SU-DHL-6 (cell line): ENCODE measurements at regions not wholly inside any gene's neighbourhood (a gene's known extent, or its start where the extent isn't known, plus 50 kb on each side); places are given as distances from the start of the nearest gene placed in this dataset.

Source experiments
- H2AFZ ChIP-seq: fragments of 200-600 bp; sonication (generic); 2 replicates; pipeline ENCODE4 v1.6.1; 2014; ENCODE audit warnings: low read depth, mild to moderate bottlenecking, moderate library complexity, mixed read lengths, antibody characterized with exemption, low read length; ENCODE audit not compliant: severe bottlenecking
- H3F3A ChIP-seq: fragments of 200-600 bp; shearing (Covaris generic); 2 replicates; pipeline ENCODE4 v1.6.0; 2016; ENCODE audit warnings: antibody characterized with exemption, mild to moderate bottlenecking; ENCODE audit not compliant: insufficient read depth
- H3K27ac ChIP-seq: fragments of 200-600 bp; sonication (generic); 2 replicates; pipeline ENCODE4 v1.5.1; 2016; ENCODE audit warnings: low read depth, mild to moderate bottlenecking, low read length, moderate library complexity, mixed read lengths
- H3K27me3 ChIP-seq: fragments of 200-600 bp; sonication (generic), shearing (Covaris generic); 2 replicates; pipeline ENCODE4 v1.6.0; 2014; ENCODE audit warnings: mild to moderate bottlenecking, low read length
- H3K36me3 ChIP-seq: fragments of 200-600 bp; sonication (generic); 2 replicates; pipeline ENCODE4 v1.6.1; 2014; ENCODE audit warnings: mild to moderate bottlenecking, low read length, mixed read lengths
- H3K4me2 ChIP-seq: fragments of 300-600, 200-600 bp; shearing (Covaris generic), sonication (generic); 2 replicates; pipeline ENCODE4 v1.6.0; 2014; ENCODE audit warnings: low read length, low read depth, mild to moderate bottlenecking; ENCODE audit not compliant: poor library complexity, severe bottlenecking
- H3K4me3 ChIP-seq: fragments of 200-600 bp; sonication (generic); 2 replicates; pipeline ENCODE4 v1.5.1; 2014; ENCODE audit warnings: antibody characterized with exemption, low read length, mild to moderate bottlenecking, mixed read lengths; ENCODE audit not compliant: insufficient read depth, poor library complexity, severe bottlenecking
- H3K79me2 ChIP-seq: fragments of 200-600 bp; sonication (generic); 2 replicates; pipeline ENCODE4 v1.6.1; 2014; ENCODE audit warnings: mild to moderate bottlenecking, low read length, moderate library complexity; ENCODE audit not compliant: insufficient read depth
- H3K9ac ChIP-seq: fragments of 200-600 bp; sonication (generic); 2 replicates; pipeline ENCODE4 v1.7.0; 2014; ENCODE audit warnings: mild to moderate bottlenecking, low read length
- H3K9me2 ChIP-seq: fragments of 200-600 bp; sonication (generic); replicated peaks from 2 replicates; pipeline ENCODE4 v1.6.1; 2014; ENCODE audit warnings: low read length; ENCODE audit not compliant: insufficient read depth
- H3K9me3 ChIP-seq: fragments of 200-600 bp; sonication (generic); 2 replicates; pipeline ENCODE4 v1.6.1; 2014; ENCODE audit warnings: low read length, mixed read lengths; ENCODE audit not compliant: insufficient read depth
- H4K20me1 ChIP-seq: fragments of 200-600 bp; sonication (generic); 2 replicates; pipeline ENCODE4 v1.6.1; 2014; ENCODE audit warnings: low read depth, mild to moderate bottlenecking, antibody characterized with exemption, low read length, moderate library complexity, mixed read lengths
- EZH2phosphoT487 ChIP-seq: fragments of 200-600 bp; sonication (generic), shearing (Covaris generic); conservative IDR thresholded peaks from 2 replicates; pipeline ENCODE4 v1.6.1; 2018; ENCODE audit warnings: mild to moderate bottlenecking, antibody characterized with exemption, low read length, moderate library complexity, mixed read lengths
- TF ChIP-seq, protein P1 (sequence below): fragments of 200-600 bp; sonication (generic); IDR thresholded peaks from one replicate; pipeline ENCODE4 v1.5.1; 2017; ENCODE audit warnings: antibody characterized with exemption, mild to moderate bottlenecking, low read length, moderate library complexity; ENCODE audit not compliant: insufficient read depth, poor library complexity, severe bottlenecking

DNA sequence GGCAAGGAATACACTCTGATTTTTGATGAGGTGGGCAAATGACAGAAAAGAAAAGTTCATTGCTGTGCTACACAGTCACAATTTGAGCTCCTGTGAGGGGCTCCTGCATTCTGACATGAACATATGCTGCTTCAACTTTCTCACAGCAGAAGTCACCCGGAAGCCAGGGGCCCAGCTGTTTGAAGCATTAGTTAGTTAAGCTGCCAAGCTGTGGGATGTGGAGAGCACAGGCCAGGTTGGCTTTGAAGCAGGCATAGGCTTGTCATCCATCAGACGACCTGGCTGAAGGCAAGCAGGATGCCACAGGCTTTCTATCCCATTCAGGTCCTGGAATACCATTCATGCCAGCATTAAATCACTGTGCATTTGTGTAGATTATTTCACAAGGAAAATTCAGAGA, 63.1 kb downstream of the MTNR1B start:
- Histone ChIP-seq H3K27me3 (no peaks in the 10 kb centered on the region), H3K79me2 (no peaks in the 10 kb centered on the region), H2AFZ (no peak overlapping the region), H3K4me3 (no peak overlapping the region), H3K9ac (no peak overlapping the region), H3K9me3 (no peaks in the 10 kb centered on the region), H3K36me3 (no peaks in the 10 kb centered on the region), H3K27ac (no peak overlapping the region), H3K9me2 (no peaks in the 10 kb centered on the region), H3K4me2 (no peak overlapping the region), H3F3A (no peaks in the 10 kb centered on the region), H4K20me1 (no peaks in the 10 kb centered on the region)
- no peak for TF ChIP-seq EZH2phosphoT487
- TF ChIP-seq, protein P1, sequence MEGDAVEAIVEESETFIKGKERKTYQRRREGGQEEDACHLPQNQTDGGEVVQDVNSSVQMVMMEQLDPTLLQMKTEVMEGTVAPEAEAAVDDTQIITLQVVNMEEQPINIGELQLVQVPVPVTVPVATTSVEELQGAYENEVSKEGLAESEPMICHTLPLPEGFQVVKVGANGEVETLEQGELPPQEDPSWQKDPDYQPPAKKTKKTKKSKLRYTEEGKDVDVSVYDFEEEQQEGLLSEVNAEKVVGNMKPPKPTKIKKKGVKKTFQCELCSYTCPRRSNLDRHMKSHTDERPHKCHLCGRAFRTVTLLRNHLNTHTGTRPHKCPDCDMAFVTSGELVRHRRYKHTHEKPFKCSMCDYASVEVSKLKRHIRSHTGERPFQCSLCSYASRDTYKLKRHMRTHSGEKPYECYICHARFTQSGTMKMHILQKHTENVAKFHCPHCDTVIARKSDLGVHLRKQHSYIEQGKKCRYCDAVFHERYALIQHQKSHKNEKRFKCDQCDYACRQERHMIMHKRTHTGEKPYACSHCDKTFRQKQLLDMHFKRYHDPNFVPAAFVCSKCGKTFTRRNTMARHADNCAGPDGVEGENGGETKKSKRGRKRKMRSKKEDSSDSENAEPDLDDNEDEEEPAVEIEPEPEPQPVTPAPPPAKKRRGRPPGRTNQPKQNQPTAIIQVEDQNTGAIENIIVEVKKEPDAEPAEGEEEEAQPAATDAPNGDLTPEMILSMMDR: no peak

GRCh38 chr11:93033093-93033492, 63.6 kb downstream of the MTNR1B start:
- no peaks in the 10 kb centered on the region for H4K20me1 ChIP-seq
- H3K9me3 ChIP-seq: no peaks in the 10 kb centered on the region
- no peak for TF ChIP-seq EZH2phosphoT487
- TF ChIP-seq, protein P1: no peak
- H3K79me2 ChIP-seq: no peaks in the 10 kb centered on the region
- no peak overlapping the region for H3K4me3 ChIP-seq
- H3K9me2 ChIP-seq: no peaks in the 10 kb centered on the region
- H3K27me3 ChIP-seq: no peaks in the 10 kb centered on the region
- no peak overlapping the region for H3K9ac ChIP-seq
- no peak overlapping the region for H3K27ac ChIP-seq
- no peaks in the 10 kb centered on the region for H3K36me3 ChIP-seq
- no peak overlapping the region for H2AFZ ChIP-seq
- H3F3A ChIP-seq: no peaks in the 10 kb centered on the region
- no peak overlapping the region for H3K4me2 ChIP-seq

- no peak overlapping the region for H3K27ac ChIP-seq
- no peaks in the 10 kb centered on the region for H3K9me2 ChIP-seq
- TF ChIP-seq EZH2phosphoT487: no peak
- TF ChIP-seq, protein P1: no peak
- H3K27me3 ChIP-seq: no peaks in the 10 kb centered on the region
- H3K9ac ChIP-seq: no peak overlapping the region
- H3K79me2 ChIP-seq: no peaks in the 10 kb centered on the region
- H3K4me3 ChIP-seq: no peak overlapping the region
- no peaks in the 10 kb centered on the region for H3K36me3 ChIP-seq
- no peaks in the 10 kb centered on the region for H3F3A ChIP-seq
- H3K9me3 ChIP-seq: no peaks in the 10 kb centered on the region
- H4K20me1 ChIP-seq: no peaks in the 10 kb centered on the region
- H2AFZ ChIP-seq: no peak overlapping the region
- H3K4me2 ChIP-seq: no peak overlapping the region
Observed at GRCh38 chr11:93034031-93034722, 64.7 kb downstream of the MTNR1B start.
